ENCODE measurements at regions not wholly inside any gene's neighbourhood (a gene's known extent, or its start where the extent isn't known, plus 50 kb on each side); places are given as distances from the start of the nearest gene placed in this dataset.

DNA sequence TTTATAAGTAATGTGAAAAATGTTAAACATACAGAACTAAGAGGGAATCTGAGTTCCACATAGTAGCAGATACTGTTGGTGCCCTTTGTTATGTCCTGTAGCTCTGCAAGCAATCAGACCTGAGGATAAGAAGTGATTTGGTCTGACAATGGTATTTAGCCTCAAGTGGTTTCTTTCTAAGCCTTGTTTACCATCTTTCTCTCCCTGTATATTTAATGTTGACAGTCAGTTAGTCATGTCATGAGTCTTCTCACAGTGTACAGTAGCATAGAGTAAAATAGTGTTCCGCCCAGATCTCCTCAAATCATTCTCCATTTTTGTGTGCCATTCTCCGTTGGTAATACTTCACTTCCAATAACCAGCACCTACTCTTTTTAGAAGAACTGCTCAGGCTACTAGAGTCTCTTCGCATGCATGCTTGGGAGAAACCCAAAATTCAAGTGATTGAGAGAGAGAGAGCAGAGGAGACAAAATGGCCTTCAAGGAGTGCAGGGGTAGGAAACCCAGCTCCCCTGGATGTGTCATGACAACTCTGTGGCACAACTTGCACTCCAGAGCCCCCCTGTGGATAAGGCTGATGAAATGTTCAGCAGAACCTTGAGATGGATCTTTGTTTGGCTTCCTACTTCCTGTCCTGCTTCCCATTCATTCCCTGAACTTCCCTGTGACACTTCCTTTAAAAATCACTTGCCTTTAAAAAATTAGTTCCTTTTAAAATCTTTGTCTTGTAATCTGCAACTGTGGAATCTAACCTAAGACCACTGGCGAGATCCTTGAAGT lies 129.2 kb upstream of the FST start:
- Mint-ChIP-seq H3K36me3 (no peaks in the 10 kb centered on the region), H3K4me3 (no peak overlapping the region), H3K9me3 (peaks cover 0 to 16% (median 1%) of the 10 kb centered on the region in 7 donors), H3K27ac (no peak overlapping the region), H3K27me3 (ENCODE audit: low read depth in 3 of 3) (peaks cover 1 to 3% (median 2%) of the 10 kb centered on the region in 3 donors), H3K4me1 (no peaks in the 10 kb centered on the region)
- H3K4me3 ChIP-seq (replicated peaks in 1 of 3; ENCODE audit: low read depth in 2 of 3, low read length in 3 of 3): no peak overlapping the region
- no peaks in the 10 kb centered on the region for H4K20me1 ChIP-seq (ENCODE audit: insufficient read depth, low read length)
- H3K27me3 ChIP-seq (ENCODE audit: control insufficient read depth in 2 of 2, insufficient read depth in 2 of 2, low read length in 2 of 2): no peaks in the 10 kb centered on the region
- no peaks in the 10 kb centered on the region for H3K4me1 ChIP-seq (ENCODE audit: control insufficient read depth in 1 of 2, insufficient read depth in 2 of 2, low read length in 2 of 2)
- TF ChIP-seq, protein P1, sequence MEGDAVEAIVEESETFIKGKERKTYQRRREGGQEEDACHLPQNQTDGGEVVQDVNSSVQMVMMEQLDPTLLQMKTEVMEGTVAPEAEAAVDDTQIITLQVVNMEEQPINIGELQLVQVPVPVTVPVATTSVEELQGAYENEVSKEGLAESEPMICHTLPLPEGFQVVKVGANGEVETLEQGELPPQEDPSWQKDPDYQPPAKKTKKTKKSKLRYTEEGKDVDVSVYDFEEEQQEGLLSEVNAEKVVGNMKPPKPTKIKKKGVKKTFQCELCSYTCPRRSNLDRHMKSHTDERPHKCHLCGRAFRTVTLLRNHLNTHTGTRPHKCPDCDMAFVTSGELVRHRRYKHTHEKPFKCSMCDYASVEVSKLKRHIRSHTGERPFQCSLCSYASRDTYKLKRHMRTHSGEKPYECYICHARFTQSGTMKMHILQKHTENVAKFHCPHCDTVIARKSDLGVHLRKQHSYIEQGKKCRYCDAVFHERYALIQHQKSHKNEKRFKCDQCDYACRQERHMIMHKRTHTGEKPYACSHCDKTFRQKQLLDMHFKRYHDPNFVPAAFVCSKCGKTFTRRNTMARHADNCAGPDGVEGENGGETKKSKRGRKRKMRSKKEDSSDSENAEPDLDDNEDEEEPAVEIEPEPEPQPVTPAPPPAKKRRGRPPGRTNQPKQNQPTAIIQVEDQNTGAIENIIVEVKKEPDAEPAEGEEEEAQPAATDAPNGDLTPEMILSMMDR (IDR thresholded peaks at IDR 0.05): no peak
- no peak overlapping the region for H3K9ac ChIP-seq (ENCODE audit: insufficient read depth, low read length, poor library complexity, severe bottlenecking)
- H3K36me3 ChIP-seq (replicated peaks in 1 of 2; ENCODE audit: control insufficient read depth in 1 of 2, insufficient read depth in 2 of 2, low read length in 2 of 2): no peaks in the 10 kb centered on the region
- no peak overlapping the region for H3K4me2 ChIP-seq (replicated peaks; ENCODE audit: extremely low read depth, low read length, poor library complexity, severe bottlenecking)
- H3K79me2 ChIP-seq (ENCODE audit: insufficient read depth, low read length): no peaks in the 10 kb centered on the region
- WGBS (ENCODE audit: insufficient coverage): 100% methylated on average over 1 of the region's 4 CpGs
- H3K9me3 ChIP-seq (replicated peaks in 1 of 2; ENCODE audit: control insufficient read depth in 1 of 2, insufficient read depth in 1 of 2, low read length in 2 of 2): peaks cover 0 to 4% of the 10 kb centered on the region in 2 donors
- H2AFZ ChIP-seq (ENCODE audit: insufficient read depth, low read depth, low read length, poor library complexity, severe bottlenecking): no peak overlapping the region
- no peak for DNase-seq
- H3K27ac ChIP-seq (ENCODE audit: low read depth in 1 of 2, low read length in 2 of 2): no peak overlapping the region
- intact Hi-C loops (cut with micrococcal nuclease): no loop called here

DNA sequence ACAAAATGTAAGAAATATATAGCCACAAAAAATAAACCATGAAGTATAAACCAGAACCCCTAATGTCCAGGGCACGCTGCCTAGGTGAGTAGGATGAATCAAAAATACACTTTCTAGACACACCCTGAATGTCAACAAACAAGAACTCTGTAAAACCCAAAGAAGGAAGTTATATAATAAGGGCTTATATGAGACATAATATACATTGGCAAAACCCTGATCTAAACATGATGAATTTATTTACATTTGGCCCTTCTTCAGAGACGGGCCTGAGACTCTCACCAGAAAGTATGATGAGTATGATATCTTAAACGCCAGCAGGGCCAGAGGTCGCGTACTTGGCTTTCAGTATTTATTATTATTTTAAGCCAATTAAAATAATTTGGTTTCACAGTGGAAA lies 125.1 kb upstream of the FST start:
- Mint-ChIP-seq H3K27ac (no peak overlapping the region), H3K27me3 (ENCODE audit: low read depth in 3 of 3) (peaks cover 0 to 1% (median 0%) of the 10 kb centered on the region in 3 donors), H3K9me3 (peaks cover 0 to 10% (median 2%) of the 10 kb centered on the region in 7 donors), H3K36me3 (no peaks in the 10 kb centered on the region), H3K4me3 (no peak overlapping the region), H3K4me1 (no peaks in the 10 kb centered on the region)
- no peaks in the 10 kb centered on the region for H3K27me3 ChIP-seq (ENCODE audit: control insufficient read depth in 2 of 2, insufficient read depth in 2 of 2, low read length in 2 of 2)
- H3K4me3 ChIP-seq (replicated peaks in 1 of 3; ENCODE audit: low read depth in 2 of 3, low read length in 3 of 3): no peak overlapping the region
- no peaks in the 10 kb centered on the region for H4K20me1 ChIP-seq (ENCODE audit: insufficient read depth, low read length)
- WGBS (ENCODE audit: insufficient coverage): no CpG with 5 or more reads among the region's 5 CpGs
- H3K4me1 ChIP-seq (ENCODE audit: control insufficient read depth in 1 of 2, insufficient read depth in 2 of 2, low read length in 2 of 2): no peaks in the 10 kb centered on the region
- peaks cover 3 to 4% of the 10 kb centered on the region in 2 donors for H3K9me3 ChIP-seq (replicated peaks in 1 of 2; ENCODE audit: control insufficient read depth in 1 of 2, insufficient read depth in 1 of 2, low read length in 2 of 2)
- no peak overlapping the region for H3K4me2 ChIP-seq (replicated peaks; ENCODE audit: extremely low read depth, low read length, poor library complexity, severe bottlenecking)
- H2AFZ ChIP-seq (ENCODE audit: insufficient read depth, low read depth, low read length, poor library complexity, severe bottlenecking): no peak overlapping the region
- intact Hi-C loops (cut with micrococcal nuclease): no loop called here
- no peak overlapping the region for H3K9ac ChIP-seq (ENCODE audit: insufficient read depth, low read length, poor library complexity, severe bottlenecking)
- H3K27ac ChIP-seq (ENCODE audit: low read depth in 1 of 2, low read length in 2 of 2): no peak overlapping the region
- no peak for DNase-seq
- H3K79me2 ChIP-seq (ENCODE audit: insufficient read depth, low read length): no peaks in the 10 kb centered on the region
- no peaks in the 10 kb centered on the region for H3K36me3 ChIP-seq (replicated peaks in 1 of 2; ENCODE audit: control insufficient read depth in 1 of 2, insufficient read depth in 2 of 2, low read length in 2 of 2)
- TF ChIP-seq, protein P1 (IDR thresholded peaks at IDR 0.05): no peak

All from CD14-positive monocyte (primary cell).